HG03469 (cell line): ENCODE measurements at regions not wholly inside any gene's neighbourhood (a gene's known extent, or its start where the extent isn't known, plus 50 kb on each side); places are given as distances from the start of the nearest gene placed in this dataset.
"Not testable (repeated sequence)": the region's sequence is repeated elsewhere in the genome, so short reads cannot be mapped to it uniquely, and the experiment has no call there.

Source experiments
- ATAC-seq: cut with Tn5 transposase; IDR thresholded peaks from one replicate; pipeline ENCODE4 v1.9.1; 2021; ENCODE audit warnings: mild to moderate bottlenecking, moderate library complexity, moderate number of reproducible peaks; ENCODE audit not compliant: unreplicated experiment

GRCh38 chr1:90317628-90318027 is 322.7 kb downstream of the ZNF326 start:
- no peak for ATAC-seq

GRCh38 chr1:90314533-90314932 is 319.6 kb downstream of the ZNF326 start:
- no peak for ATAC-seq

GRCh38 chr1:90313778-90314177 is 318.9 kb downstream of the ZNF326 start:
- ATAC-seq: no peak

- ATAC-seq: no peak
These were observed 314.9 kb downstream of the ZNF326 start for GRCh38 chr1:90309806-90310205.

GRCh38 chr1:90308421-90308820 is 313.5 kb downstream of the ZNF326 start:
- ATAC-seq: no peak

GRCh38 chr1:90305577-90305976 is 310.7 kb downstream of the ZNF326 start:
- ATAC-seq: no peak

- ATAC-seq: no peak
These were observed 301.4 kb downstream of the ZNF326 start for GRCh38 chr1:90296327-90296726.

- no peak for ATAC-seq
These were observed 300.6 kb downstream of the ZNF326 start for GRCh38 chr1:90295534-90295933.

GRCh38 chr1:90291431-90292216 is 296.7 kb downstream of the ZNF326 start:
- ATAC-seq: no peak

GRCh38 chr1:90282811-90283210 is 287.9 kb downstream of the ZNF326 start:
- no peak for ATAC-seq

GRCh38 chr1:90281886-90282285 is 287.0 kb downstream of the ZNF326 start:
- ATAC-seq: not testable (repeated sequence)

GRCh38 chr1:90277270-90277669 is 282.4 kb downstream of the ZNF326 start:
- ATAC-seq: no peak

- no peak for ATAC-seq
These were observed 279.5 kb downstream of the ZNF326 start for GRCh38 chr1:90274376-90274775.

- ATAC-seq: no peak
These were observed 278.4 kb downstream of the ZNF326 start for GRCh38 chr1:90273241-90273774.

GRCh38 chr1:90262791-90263190 is 267.9 kb downstream of the ZNF326 start:
- no peak for ATAC-seq

GRCh38 chr1:90262286-90262685 is 267.4 kb downstream of the ZNF326 start:
- no peak for ATAC-seq

GRCh38 chr1:90246069-90246468 is 251.2 kb downstream of the ZNF326 start:
- ATAC-seq: no peak

GRCh38 chr1:90236493-90236892 is 241.6 kb downstream of the ZNF326 start:
- no peak for ATAC-seq

- ATAC-seq: no peak
These were observed 228.5 kb downstream of the ZNF326 start for GRCh38 chr1:90223401-90223800.

- ATAC-seq: no peak
These were observed 226.2 kb downstream of the ZNF326 start for GRCh38 chr1:90220941-90221693.

GRCh38 chr1:90220496-90220895 is 225.6 kb downstream of the ZNF326 start:
- ATAC-seq: no peak
